ENCODE measurements at regions not wholly inside any gene's neighbourhood (a gene's known extent, or its start where the extent isn't known, plus 50 kb on each side); places are given as distances from the start of the nearest gene placed in this dataset.

GRCh38 chr1:30417701-30418046, 305.7 kb downstream of the MATN1 start:
- TF ChIP-seq, protein P1, sequence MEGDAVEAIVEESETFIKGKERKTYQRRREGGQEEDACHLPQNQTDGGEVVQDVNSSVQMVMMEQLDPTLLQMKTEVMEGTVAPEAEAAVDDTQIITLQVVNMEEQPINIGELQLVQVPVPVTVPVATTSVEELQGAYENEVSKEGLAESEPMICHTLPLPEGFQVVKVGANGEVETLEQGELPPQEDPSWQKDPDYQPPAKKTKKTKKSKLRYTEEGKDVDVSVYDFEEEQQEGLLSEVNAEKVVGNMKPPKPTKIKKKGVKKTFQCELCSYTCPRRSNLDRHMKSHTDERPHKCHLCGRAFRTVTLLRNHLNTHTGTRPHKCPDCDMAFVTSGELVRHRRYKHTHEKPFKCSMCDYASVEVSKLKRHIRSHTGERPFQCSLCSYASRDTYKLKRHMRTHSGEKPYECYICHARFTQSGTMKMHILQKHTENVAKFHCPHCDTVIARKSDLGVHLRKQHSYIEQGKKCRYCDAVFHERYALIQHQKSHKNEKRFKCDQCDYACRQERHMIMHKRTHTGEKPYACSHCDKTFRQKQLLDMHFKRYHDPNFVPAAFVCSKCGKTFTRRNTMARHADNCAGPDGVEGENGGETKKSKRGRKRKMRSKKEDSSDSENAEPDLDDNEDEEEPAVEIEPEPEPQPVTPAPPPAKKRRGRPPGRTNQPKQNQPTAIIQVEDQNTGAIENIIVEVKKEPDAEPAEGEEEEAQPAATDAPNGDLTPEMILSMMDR (IDR thresholded peaks at IDR 0.05): no peak
- no peak for TF ChIP-seq POLR2A (IDR thresholded peaks at IDR 0.05)

All from thyroid gland (tissue), 4 donors.